ENCODE measurements at regions not wholly inside any gene's neighbourhood (a gene's known extent, or its start where the extent isn't known, plus 50 kb on each side); places are given as distances from the start of the nearest gene placed in this dataset.

DNA sequence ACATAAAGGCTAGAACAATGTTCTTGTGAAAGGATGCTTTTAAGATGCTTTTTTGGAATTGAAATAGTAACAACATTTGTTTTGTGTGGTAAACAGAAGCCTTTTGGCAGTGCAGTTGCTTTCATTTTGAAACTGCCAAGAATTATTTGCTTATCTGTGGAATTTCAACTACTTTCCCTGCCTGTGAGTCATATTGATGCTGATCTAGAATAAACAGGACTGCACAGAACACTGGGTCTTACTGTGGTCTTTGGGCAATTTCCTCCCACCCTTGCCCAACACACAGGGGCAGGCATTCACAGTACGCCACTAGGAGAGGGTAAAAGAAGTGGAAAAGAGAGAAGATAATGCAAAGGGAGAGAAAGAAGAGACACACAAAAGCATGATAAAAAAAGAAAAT, 483.7 kb downstream of the ELAVL2 start:
- Histone ChIP-seq H3F3A (ENCODE audit: control insufficient read depth, insufficient read depth) (no peaks in the 10 kb centered on the region), H3K4me2 (ENCODE audit: low read length) (no peak overlapping the region)
- no peak for TF ChIP-seq CTCF (IDR thresholded peaks at IDR 0.05; ENCODE audit: low read depth, low read length, poor library complexity, severe bottlenecking)
- no peak for TF ChIP-seq EZH2phosphoT487 (IDR thresholded peaks at IDR 0.05; ENCODE audit: borderline replicate concordance, low read length)

DNA sequence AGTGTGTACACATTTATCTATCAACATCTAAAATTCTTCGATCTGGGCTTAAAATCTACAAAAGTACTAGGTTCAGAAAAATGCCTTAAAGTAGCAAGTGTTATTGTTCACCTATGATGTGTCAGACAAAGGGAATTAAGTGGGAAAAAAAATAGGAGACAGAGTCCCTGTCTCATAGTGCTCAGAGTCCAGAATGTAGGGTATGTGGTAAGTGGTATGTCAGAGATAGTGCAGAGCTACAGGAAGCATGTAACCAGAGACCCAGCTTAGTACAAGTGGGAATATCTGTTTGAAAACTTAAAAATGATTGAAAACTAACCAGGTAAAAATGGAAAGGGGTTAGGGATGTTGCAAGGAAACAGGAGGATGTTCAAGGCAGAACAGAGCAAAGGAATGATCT, 482.8 kb downstream of the ELAVL2 start:
- Histone ChIP-seq H3K4me3 (ENCODE audit: low read length) (no peak overlapping the region), H3K27ac (ENCODE audit: low read depth, low read length) (no peak overlapping the region), H3K36me3 (ENCODE audit: control insufficient read depth, low read length) (no peaks in the 10 kb centered on the region), H3K9me2 (replicated peaks; ENCODE audit: control insufficient read depth, low read length) (no peaks in the 10 kb centered on the region), H3K4me2 (ENCODE audit: low read length) (no peak overlapping the region), H3K4me1 (ENCODE audit: control insufficient read depth, low read length) (no peaks in the 10 kb centered on the region), H3F3A (ENCODE audit: control insufficient read depth, insufficient read depth) (no peaks in the 10 kb centered on the region), H3K9me3 (ENCODE audit: control insufficient read depth, insufficient read depth, low read length) (no peaks in the 10 kb centered on the region), H3K27me3 (ENCODE audit: control insufficient read depth, low read length) (no peaks in the 10 kb centered on the region), H4K20me1 (ENCODE audit: control insufficient read depth, insufficient read depth, low read depth, low read length) (no peaks in the 10 kb centered on the region), H3K79me2 (ENCODE audit: control insufficient read depth, low read length) (no peaks in the 10 kb centered on the region)
- TF ChIP-seq CTCF (IDR thresholded peaks at IDR 0.05; ENCODE audit: low read depth, low read length, poor library complexity, severe bottlenecking): no peak
- TF ChIP-seq EZH2phosphoT487 (IDR thresholded peaks at IDR 0.05; ENCODE audit: borderline replicate concordance, low read length): no peak

More for the DNA sequence above, 483.7 kb downstream of the ELAVL2 start:
- Histone ChIP-seq H3K27ac (ENCODE audit: low read depth, low read length) (no peak overlapping the region), H3K36me3 (ENCODE audit: control insufficient read depth, low read length) (no peaks in the 10 kb centered on the region), H3K9me2 (replicated peaks; ENCODE audit: control insufficient read depth, low read length) (no peaks in the 10 kb centered on the region), H4K20me1 (ENCODE audit: control insufficient read depth, insufficient read depth, low read depth, low read length) (no peaks in the 10 kb centered on the region), H3K4me1 (ENCODE audit: control insufficient read depth, low read length) (no peaks in the 10 kb centered on the region), H3K4me3 (ENCODE audit: low read length) (no peak overlapping the region), H3K27me3 (ENCODE audit: control insufficient read depth, low read length) (no peaks in the 10 kb centered on the region), H3K79me2 (ENCODE audit: control insufficient read depth, low read length) (no peaks in the 10 kb centered on the region), H3K9me3 (ENCODE audit: control insufficient read depth, insufficient read depth, low read length) (no peaks in the 10 kb centered on the region)

- H3K4me1 ChIP-seq (ENCODE audit: control insufficient read depth, low read length): no peaks in the 10 kb centered on the region
- H3K4me3 ChIP-seq (ENCODE audit: low read length): no peak overlapping the region
- no peaks in the 10 kb centered on the region for H3K36me3 ChIP-seq (ENCODE audit: control insufficient read depth, low read length)
- H3K79me2 ChIP-seq (ENCODE audit: control insufficient read depth, low read length): no peaks in the 10 kb centered on the region
- H3K27ac ChIP-seq (ENCODE audit: low read depth, low read length): no peak overlapping the region
- no peaks in the 10 kb centered on the region for H4K20me1 ChIP-seq (ENCODE audit: control insufficient read depth, insufficient read depth, low read depth, low read length)
- H3K9me3 ChIP-seq (ENCODE audit: control insufficient read depth, insufficient read depth, low read length): no peaks in the 10 kb centered on the region
- no peak overlapping the region for H3K4me2 ChIP-seq (ENCODE audit: low read length)
- H3K27me3 ChIP-seq (ENCODE audit: control insufficient read depth, low read length): no peaks in the 10 kb centered on the region
- H3K9me2 ChIP-seq (replicated peaks; ENCODE audit: control insufficient read depth, low read length): no peaks in the 10 kb centered on the region
- no peak for TF ChIP-seq CTCF (IDR thresholded peaks at IDR 0.05; ENCODE audit: low read depth, low read length, poor library complexity, severe bottlenecking)
- TF ChIP-seq EZH2phosphoT487 (IDR thresholded peaks at IDR 0.05; ENCODE audit: borderline replicate concordance, low read length): no peak
- H3F3A ChIP-seq (ENCODE audit: control insufficient read depth, insufficient read depth): no peaks in the 10 kb centered on the region
Measured at GRCh38 chr9:23361096-23361495, 464.9 kb downstream of the ELAVL2 start.

DNA sequence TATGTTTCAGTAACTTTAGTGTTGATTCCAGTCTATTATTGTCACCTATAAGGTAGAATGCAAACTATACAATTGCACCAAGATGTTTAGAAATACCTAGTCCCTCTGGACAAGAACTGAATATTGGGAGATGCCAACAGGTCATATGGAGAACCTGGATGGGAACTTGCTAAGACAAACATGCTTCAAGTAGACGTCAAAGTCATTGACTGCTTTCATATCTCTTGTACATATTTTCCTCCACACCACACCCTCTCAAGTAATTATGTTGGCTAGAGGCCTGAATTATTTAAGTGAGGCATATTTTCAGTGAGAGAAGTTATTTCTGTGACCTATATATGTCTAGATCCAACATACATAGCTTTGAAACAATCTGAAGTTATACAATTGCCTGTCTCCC, 453.3 kb downstream of the ELAVL2 start:
- Histone ChIP-seq H3K79me2 (ENCODE audit: control insufficient read depth, low read length) (no peaks in the 10 kb centered on the region), H3F3A (ENCODE audit: control insufficient read depth, insufficient read depth) (no peaks in the 10 kb centered on the region), H3K9me2 (replicated peaks; ENCODE audit: control insufficient read depth, low read length) (no peaks in the 10 kb centered on the region; the same call in 1 of the 2 replicates), H3K36me3 (ENCODE audit: control insufficient read depth, low read length) (no peaks in the 10 kb centered on the region), H3K4me2 (ENCODE audit: low read length) (no peak overlapping the region), H3K4me3 (ENCODE audit: low read length) (no peak overlapping the region), H3K4me1 (ENCODE audit: control insufficient read depth, low read length) (no peaks in the 10 kb centered on the region), H4K20me1 (ENCODE audit: control insufficient read depth, insufficient read depth, low read depth, low read length) (no peaks in the 10 kb centered on the region), H3K9me3 (ENCODE audit: control insufficient read depth, insufficient read depth, low read length) (no peaks in the 10 kb centered on the region), H3K27me3 (ENCODE audit: control insufficient read depth, low read length) (no peaks in the 10 kb centered on the region), H3K27ac (ENCODE audit: low read depth, low read length) (no peak overlapping the region)
- TF ChIP-seq EZH2phosphoT487 (IDR thresholded peaks at IDR 0.05; ENCODE audit: borderline replicate concordance, low read length): no peak
- no peak for TF ChIP-seq CTCF (IDR thresholded peaks at IDR 0.05; ENCODE audit: low read depth, low read length, poor library complexity, severe bottlenecking)

Measured in DOHH2 (cell line).